HG03439 (cell line): ENCODE measurements at regions not wholly inside any gene's neighbourhood (a gene's known extent, or its start where the extent isn't known, plus 50 kb on each side); places are given as distances from the start of the nearest gene placed in this dataset.
"Not testable (repeated sequence)": the region's sequence is repeated elsewhere in the genome, so short reads cannot be mapped to it uniquely, and the experiment has no call there.

Source experiments
- ATAC-seq: cut with Tn5 transposase; IDR thresholded peaks from one replicate; pipeline ENCODE4 v1.9.1; 2021; ENCODE audit warnings: mild to moderate bottlenecking, moderate library complexity; ENCODE audit not compliant: unreplicated experiment

DNA sequence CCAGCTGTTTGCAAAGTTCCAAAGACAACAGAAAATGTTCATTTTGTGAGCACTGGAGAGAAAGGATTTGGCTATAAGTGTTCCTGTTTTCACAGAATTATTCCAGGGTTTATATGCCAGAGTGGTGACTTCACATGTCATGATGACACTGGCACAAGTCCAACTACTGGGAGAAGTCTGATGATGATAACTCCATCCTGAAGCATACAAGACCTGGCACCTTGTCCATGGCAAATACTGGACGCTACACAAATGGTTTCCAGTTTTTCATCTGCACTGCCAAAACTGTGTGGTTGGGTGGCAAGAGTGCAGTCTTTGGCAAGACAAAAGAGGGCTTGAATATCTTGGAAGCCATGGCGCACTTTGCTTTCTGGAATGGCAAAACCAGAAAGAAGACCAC lies 385.0 kb downstream of the CDH11 start:
- ATAC-seq, result no peak

DNA sequence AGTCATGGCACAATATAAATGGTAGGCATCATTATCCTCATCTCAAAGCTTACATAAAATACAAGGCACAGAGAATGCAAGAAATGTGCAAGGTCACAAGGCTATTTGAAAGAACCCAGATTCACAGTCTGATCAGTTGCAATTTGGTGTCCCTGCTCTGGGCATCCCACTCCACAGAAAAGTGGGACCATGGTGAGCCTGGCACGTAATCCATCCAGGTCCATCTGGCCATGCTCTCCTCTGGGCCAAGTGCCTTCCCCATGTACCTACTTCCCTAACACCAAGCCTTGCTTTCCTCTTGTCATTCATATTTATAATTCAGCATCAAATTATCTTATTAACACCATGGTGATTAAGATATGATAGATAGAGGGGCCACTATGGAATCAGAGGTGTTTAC lies 390.0 kb downstream of the CDH11 start:
- no peak for ATAC-seq

DNA sequence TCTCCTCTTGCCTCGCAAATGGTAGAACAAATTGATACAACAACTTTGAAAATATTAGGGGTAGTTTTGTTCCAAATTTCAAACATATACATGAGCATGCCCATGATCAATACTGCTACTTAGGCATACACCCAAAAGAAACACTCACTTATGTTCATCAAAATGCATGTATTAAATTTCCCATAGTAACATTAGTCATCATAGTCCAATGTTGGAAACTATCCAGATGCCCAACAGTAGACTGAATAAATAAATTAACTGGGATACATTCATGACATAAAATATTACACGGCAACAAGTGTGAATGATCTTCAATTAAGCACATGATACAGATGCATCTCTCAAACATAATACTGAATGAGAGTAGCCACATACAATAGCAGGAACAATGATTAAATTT lies 391.6 kb downstream of the CDH11 start:
- ATAC-seq, result no peak

DNA sequence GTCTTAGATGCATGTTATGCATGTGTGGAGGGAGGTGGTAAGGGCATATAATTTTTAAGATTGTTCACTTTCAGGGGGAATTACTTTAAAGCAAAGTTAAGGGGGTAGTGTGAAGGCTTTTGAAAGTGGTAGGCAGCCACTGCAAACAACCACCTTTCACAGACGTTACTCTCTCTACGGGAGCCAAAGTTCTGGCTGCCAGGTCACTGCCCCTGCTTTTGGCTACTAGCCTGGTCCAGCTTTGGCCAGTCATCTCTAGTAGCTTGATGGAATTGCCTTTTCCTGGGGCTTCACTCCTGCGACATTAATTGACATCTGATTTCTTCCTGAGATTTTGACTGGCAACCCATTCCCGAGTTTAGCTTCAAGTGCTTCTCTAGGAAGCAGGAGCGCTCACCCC lies 397.5 kb downstream of the CDH11 start:
- ATAC-seq, result no peak

DNA sequence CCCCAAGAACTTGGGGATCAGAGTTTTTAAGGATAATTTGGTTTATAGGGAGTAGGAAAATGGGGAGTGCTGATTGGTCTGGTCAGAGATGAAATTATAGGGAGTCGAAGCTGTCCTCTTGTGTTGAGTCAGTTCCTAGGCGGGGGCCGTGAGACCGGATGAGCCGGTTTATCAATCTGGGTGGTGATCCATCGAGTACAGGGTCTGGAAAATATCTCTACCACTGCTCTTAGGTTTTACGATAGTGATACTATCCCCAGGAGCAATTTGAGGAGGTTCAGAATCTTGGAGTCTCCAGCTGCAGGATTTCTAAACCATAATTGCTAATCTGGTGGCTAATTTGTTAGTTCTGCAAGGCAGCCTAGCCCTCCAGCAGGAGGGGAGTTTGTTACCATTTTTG lies 403.4 kb downstream of the CDH11 start:
- no peak for ATAC-seq

DNA sequence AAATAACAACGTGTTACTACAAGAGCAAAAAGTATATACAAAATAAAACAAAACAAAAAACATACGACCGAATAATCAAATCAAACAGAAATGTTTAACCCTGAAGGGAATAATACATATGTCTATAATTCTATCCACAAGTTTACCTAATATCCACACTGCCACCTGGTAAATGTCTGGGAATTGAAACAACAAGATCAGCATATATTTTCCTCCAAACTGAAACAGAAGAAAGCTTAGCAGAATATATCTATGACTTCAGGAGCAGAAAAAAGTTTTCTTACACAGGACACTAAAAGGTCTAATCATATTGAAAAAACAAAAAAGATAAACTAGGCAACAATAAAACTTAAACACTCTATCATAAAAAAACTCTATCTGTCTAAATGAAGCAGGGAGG lies 404.0 kb downstream of the CDH11 start:
- no peak for ATAC-seq

DNA sequence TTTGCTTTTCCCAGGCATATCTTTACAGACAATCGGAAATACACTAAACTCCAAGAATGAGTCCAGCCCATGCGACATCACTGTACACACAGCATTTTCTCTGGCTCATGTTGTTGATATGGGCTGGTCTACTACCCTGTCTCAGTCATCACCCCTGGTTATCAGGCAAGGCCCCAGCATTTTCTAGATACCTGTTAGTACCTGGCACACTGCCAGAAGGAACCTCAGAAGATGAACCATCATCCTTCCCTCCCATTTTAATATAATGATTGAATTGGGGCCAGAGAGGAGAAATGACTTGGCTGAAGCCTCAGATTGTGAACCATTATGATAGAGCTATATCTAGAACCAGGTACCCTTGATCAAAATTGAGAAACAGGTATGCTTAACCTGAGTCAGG lies 406.2 kb downstream of the CDH11 start:
- no peak for ATAC-seq

DNA sequence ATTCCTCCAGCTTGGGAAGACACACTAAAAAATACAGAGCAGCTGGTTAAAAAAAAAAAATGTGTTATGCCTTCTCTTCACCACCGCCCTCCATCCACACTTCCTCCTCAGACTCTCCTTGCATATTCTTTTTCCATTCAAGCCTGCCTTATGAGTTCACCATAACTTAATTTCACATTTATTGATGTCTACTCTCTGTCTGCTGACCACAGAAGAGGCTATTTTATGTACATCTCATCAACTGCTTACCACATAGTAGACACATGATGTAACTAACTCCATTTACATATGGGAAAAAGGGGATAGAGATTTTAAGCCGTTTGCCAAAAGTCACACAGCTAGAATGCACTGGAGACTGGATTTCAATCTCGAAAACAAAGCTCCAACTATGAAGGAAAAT lies 409.8 kb downstream of the CDH11 start:
- ATAC-seq, result no peak

DNA sequence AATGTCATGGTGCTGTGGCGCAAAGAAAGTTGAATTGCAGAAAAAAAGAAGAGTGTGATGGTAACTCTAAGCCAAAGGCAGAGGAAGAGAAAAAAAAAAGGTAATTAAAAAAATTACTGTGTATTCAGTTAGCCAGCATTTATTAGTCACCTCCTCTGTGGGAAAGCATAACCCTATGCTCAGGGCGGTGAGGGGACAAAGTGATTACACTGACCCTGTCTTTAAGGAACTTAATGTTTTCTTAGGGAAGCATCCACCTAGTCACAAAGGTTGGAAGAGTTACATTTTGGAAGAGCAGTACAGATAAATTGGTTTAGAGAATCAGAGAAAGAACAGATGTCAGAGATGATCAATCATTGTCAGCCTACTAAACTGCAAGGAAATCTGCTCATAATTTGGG lies 410.3 kb downstream of the CDH11 start:
- no peak for ATAC-seq

DNA sequence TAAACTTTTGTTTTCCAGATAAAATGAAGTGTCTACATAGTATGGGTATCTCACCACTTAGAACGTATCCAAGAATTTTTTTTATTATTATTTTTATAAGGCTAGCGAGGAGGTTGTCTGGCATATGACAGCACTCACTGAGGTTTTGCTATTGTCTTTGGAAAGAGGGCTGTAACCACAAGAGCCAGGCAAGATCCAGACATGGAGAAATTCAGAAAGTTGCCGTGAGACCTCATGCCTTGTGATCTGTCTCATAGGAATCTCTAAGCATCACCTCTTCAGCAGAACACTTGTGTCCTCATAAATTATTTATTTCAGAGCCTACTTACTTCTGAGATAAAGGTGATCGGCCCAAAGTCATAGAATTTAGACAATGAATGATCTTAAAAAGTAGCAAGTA lies 410.8 kb downstream of the CDH11 start:
- no peak for ATAC-seq

DNA sequence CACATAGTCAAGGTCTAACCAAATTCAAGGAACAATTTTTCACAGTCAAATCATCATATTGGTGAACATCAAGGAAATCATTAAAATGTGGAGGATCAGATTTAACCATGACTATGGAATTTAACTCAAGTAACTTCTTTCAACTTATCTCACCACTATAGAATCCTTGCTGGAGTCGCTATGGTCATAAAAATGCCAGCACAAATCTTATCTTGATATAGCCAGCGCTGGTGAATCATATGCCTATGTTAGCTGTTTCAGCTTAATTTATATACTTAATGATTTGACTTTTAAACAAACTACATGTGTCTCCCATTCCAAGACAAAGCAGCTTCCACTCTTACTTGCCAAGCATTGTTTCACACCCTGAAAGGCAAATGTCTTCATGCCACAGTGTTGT lies 416.4 kb downstream of the CDH11 start:
- ATAC-seq, result no peak

DNA sequence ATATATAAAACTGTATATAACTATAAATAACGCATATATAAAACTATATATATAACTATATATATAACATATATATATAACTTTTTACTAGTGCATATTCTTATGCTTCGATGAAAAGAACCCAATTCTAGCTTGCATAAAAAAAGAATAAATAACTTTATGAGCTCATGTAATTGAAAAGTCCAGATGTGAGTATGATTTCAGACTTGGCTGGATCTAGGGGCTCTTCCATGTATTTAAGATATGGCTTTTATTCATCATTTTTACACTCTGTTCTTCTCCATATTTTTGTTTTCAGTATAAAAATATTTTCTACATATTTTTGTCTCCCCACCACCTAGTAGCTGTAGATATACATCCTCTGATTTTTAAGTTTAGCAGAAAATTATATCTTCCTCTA lies 417.5 kb downstream of the CDH11 start:
- no peak for ATAC-seq

DNA sequence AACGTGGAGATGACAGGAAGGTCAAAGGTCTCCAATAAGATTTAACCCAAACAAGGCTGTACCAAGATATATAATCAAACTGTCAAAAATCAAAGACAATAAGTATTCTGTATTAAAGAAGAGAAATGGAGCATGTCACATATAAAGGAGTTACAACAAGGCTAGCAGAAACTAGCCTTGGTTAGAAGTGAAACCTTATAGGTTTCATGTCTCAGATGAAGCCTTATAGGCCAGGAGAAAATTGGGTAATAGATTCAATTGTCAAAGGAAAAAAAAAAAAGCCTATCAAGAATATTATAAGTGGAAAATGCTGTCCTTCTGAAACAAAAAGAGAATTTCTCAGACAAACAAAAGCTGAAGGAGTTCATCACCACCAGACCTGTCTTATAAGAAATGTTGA lies 419.4 kb downstream of the CDH11 start:
- no peak for ATAC-seq

DNA sequence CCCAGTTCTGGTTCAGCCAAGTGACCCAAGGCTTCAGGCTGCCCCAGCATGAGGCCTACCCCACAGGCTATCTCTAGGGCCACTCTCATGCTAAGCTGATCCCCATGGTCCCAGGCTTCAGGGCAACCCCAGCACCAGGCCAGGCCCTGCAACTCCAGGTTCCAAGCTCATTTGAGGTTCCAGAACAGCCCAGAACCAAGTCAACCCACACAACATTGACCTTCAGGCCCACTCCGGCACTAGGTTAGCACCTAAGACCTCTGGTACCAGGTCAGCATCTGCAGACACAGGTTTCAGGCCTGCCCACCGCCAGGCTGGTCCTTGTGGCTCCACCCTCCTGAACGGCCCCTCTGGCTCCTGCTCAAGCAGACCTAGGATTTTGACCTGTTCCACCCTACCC lies 421.2 kb downstream of the CDH11 start:
- ATAC-seq, result no peak

DNA sequence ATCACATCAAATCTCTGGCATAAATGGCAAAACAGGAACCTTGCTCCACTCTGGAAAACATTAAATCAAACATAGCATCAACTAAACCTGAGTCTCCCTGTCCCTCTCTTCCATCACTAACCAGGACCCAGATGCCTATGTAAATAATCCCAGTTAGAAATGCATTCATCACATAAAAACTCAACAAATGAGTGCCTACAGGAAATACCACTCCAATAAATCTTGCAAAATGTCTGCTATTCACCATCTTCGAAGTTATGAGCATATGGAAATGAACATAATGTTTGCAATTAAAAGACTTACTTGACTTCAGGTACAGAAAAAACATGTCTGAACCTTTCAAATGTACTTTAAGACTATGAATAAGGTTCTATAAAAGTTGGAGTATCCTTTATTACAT lies 425.0 kb downstream of the CDH11 start:
- no peak for ATAC-seq

DNA sequence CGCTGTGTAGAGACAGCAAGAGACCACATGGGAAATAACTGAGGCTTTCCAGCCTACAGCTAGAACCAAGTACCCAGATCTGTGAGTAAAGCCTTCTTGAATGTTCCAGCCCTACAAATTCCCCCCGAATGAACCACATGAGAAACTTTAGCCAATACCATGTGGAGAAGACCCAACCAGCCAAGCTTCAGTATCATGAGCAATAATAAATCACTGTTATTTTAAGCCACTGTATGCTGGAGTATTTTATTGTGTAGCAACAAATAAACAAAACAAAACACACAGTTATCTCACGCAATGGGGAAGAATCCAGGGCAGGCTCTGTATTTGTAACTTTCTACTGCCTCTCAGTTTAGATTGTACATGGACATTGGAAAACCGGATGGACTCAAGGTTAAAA lies 426.2 kb downstream of the CDH11 start:
- ATAC-seq, result no peak

DNA sequence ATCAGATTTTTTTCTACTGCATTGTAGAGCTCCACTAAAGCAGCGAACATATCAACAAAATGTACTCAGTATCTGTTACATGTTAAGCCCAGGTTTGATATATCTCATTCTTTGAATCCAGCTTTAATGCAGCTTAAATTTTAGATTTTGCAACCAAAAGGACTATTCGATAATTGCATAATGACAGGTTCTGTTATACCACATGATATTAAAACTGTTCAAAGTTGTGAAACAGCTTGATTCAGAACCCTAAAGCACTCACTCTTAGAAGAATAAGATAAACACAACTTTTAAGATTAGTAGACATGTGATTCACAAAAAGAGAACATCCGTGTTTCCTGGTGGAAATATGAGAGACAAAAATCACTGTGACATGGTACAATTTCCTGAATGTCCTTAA lies 427.9 kb downstream of the CDH11 start:
- no peak for ATAC-seq

DNA sequence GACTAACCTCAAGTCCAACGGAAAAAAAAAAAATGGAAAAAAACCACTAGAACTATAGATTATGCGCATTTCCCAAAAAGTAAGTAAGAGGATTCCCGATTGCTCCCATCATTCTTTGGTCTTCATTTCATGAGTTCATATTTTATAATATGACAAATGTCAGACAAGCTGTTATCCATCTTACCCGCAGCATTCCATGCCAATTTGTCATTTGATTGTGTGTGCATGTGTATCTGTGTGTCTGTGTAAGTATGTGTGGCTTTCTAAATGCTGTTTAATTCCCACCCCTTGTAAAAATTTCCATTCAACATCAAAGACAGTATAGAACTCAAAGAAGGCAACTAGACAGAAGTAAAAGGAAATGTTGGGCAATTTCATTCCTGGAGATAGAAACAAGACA lies 434.1 kb downstream of the CDH11 start:
- no peak for ATAC-seq

DNA sequence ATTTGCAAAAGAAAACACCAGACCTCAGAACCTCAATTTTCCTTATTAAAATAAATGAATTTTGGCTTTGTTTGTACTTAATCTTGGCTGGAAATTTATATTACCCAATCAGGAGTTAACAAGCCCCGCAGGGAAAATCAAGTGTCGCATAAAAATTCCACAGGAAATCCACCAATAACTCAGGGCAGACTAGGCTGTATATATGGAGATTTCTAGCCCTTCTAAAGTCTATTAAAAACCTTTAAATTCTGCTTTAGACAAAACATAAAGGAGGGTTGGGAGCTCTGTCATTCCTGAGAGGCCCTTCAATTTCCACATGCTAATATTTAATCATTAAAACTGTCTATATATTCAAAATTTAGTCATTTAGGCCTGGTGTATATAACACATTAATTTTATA lies 434.7 kb downstream of the CDH11 start:
- ATAC-seq, result no peak

DNA sequence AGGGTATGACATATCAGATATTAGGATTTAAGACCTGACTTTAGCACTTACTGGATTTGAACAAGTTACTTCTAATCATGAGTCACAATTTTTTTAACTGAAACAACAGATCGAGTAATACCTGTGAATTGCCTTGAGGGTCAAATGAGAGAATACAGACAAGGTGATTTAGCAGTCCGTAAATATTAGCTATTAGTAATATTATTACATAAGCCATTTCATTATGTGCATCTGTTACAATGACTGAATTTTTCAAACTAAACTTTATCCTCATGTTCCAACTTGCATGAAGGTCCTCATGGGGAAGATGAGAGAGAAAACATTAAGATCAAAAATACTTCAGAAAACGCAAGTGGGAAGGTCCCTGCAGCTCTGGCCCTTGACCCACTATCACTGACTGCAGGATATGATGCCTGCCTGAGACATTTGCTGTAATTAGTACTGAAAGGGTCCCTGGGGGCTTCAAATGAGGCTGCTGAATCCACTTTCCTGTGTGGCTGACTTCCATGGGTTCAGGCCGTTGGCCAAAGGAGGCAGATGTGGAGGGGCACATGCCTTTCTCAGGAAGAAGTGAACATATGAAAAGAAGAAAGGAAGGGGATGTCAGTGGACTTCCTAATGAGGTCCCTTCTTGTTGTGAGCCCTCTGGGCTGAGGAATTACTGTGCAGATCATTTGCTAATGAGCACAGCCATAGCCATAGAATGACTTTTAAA lies 441.7 kb downstream of the CDH11 start:
- ATAC-seq, result no peak

DNA sequence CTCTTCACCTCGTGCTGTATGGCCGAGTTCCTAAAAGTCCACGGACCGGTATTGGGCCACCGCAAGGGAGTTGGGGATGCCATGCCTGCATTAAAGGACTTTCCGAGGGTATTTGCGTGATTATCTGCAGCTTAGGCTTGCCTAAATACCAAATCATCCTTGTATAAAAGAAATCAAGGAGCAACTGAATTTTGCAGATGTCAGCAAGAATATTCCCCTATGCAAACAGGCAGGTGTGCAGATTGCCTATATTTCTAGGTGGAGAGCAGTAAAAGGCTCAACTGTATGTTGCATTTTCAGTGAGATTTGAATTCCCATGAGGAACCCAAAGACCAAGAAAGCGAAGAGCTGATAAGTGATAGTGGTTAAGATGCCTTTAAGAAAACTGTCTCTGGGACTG lies 452.3 kb downstream of the CDH11 start:
- no peak for ATAC-seq

DNA sequence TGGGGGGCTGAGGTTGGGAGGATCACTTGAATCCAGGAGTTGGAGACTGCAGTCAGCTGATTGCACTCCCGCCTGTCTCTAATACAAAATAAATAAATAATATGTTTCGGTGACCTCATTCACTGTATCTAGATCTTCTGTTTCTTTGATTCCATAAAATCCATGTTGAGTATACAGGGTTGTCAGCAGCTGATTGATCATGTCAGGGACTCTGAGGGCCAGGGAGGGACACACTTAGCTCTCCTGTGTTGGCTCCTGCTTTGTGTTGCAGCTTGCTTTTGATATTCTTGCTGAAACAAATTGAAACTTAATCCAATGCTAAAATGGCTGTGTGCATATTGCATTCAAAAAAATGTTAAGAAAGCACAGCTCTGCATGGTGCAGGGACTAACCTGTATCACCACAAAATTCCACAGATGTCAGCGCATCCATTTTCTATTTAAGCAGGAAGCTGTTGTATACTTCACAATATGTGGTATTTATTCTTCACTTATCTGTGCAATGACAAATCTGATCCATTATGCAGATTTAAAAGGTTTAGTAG lies 454.5 kb downstream of the CDH11 start:
- no peak for ATAC-seq

DNA sequence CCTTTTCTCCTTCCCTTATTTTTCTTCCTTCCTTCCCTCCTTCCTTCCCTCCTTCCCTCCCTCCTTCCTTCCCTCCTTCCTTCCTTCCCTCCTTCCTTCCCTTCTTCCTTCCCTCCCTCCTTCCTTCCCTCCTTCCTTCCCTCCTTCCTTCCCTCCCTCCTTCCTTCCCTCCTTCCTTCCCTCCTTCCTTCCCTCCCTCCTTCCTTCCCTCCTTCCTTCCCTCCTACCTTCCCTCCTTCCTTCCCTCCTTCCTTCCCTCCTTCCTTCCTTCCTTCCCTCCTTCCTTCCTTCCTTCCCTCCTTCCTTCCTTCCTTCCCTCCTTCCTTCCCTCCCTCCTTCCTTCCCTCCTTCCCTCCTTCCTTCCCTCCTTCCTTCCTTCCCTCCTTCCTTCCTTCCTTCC lies 459.6 kb downstream of the CDH11 start:
- ATAC-seq, result not testable (repeated sequence)
